Small intestine (tissue), 7 donors: ENCODE measurements at regions not wholly inside any gene's neighbourhood (a gene's known extent, or its start where the extent isn't known, plus 50 kb on each side); places are given as distances from the start of the nearest gene placed in this dataset.
"Not testable (repeated sequence)": the region's sequence is repeated elsewhere in the genome, so short reads cannot be mapped to it uniquely, and the experiment has no call there.

Experiments used
- DNase-seq, 2 donors: peaks; one replicate each; pipeline versions ENCODE4 v3.0.0 to v3.0.0-alpha.2; 2013
- FAIRE-seq: peaks from 2 replicates; lab custom pipeline; 2012; peaks lifted over from hg19 to GRCh38; lab: Jason Lieb, UNC
- H3K27ac ChIP-seq, 3 donors: one replicate each; pipeline ENCODE4 v1.5.1; 2013; ENCODE audit warnings: low read length in 2 of 3, mild to moderate bottlenecking in 2 of 3, control low read depth in 1 of 3, inconsistent platforms in 1 of 3, low read depth in 1 of 3, moderate library complexity in 1 of 3
- H3K27me3 ChIP-seq, 3 donors: one replicate each; pipeline ENCODE4 v1.6.1; 2013; ENCODE audit warnings: low read length in 3 of 3, inconsistent platforms in 1 of 3; ENCODE audit not compliant: control insufficient read depth in 3 of 3, insufficient read depth in 3 of 3
- H3K36me3 ChIP-seq, 3 donors: one replicate each; pipeline ENCODE4 v1.6.1; 2013; ENCODE audit warnings: low read length in 3 of 3, inconsistent platforms in 1 of 3, low read depth in 1 of 3, mild to moderate bottlenecking in 1 of 3, moderate library complexity in 1 of 3; ENCODE audit not compliant: control insufficient read depth in 3 of 3, insufficient read depth in 2 of 3
- H3K4me1 ChIP-seq, 3 donors: one replicate each; pipeline ENCODE4 v1.6.1; 2013; ENCODE audit warnings: low read length in 2 of 3, inconsistent platforms in 1 of 3, low read depth in 1 of 3, mild to moderate bottlenecking in 1 of 3, moderate library complexity in 1 of 3; ENCODE audit not compliant: control insufficient read depth in 3 of 3, insufficient read depth in 2 of 3
- H3K4me3 ChIP-seq, 3 donors: one replicate each; pipeline ENCODE4 v1.5.1; 2013; ENCODE audit warnings: low read length in 3 of 3, control low read depth in 1 of 3, inconsistent platforms in 1 of 3, low read depth in 1 of 3, mild to moderate bottlenecking in 1 of 3, moderate library complexity in 1 of 3
- H3K9me3 ChIP-seq, 2 donors: one replicate each; pipeline ENCODE4 v1.6.1; 2013; ENCODE audit warnings: low read depth in 1 of 2, low read length in 1 of 2; ENCODE audit not compliant: control insufficient read depth in 2 of 2, insufficient read depth in 1 of 2
- WGBS, 3 donors: extraction: QIAGEN DNeasy Blood & Tissue Kit; methylation state at CpG; one replicate each; pipeline ENCODE4 v1.1.7; 2013; 5-methylcytosine and 5-hydroxymethylcytosine counted together
- donor health status: healthy with polysubstance abuse.
- donor health status: control.
- donor health status: control.
- donor health status: Bipolar disorder and iron deficiency.
- donor health status: healthy.

- 92 to 97% (median 93%) methylated on average over 2 to 4 of the region's 4 CpGs for WGBS, 3 donors
- not testable (repeated sequence) for H3K27ac ChIP-seq
These were observed 104.7 kb upstream of the PLGLB2 start for GRCh38 chr2:87643165-87643564.

GRCh38 chr2:87647737-87648498, 100.0 kb upstream of the PLGLB2 start:
- not testable (repeated sequence) for H3K4me3 ChIP-seq, H3K9me3 ChIP-seq, H3K27me3 ChIP-seq, H3K4me1 ChIP-seq, H3K36me3 ChIP-seq, DNase-seq, H3K27ac ChIP-seq, FAIRE-seq
- 47 to 50% (median 48%) methylated on average over 2 to 3 of the region's 5 CpGs for WGBS, 3 donors

More at GRCh38 chr2:87643165-87643564, 104.7 kb upstream of the PLGLB2 start:
- not testable (repeated sequence) for H3K4me3 ChIP-seq, H3K4me1 ChIP-seq, DNase-seq, FAIRE-seq, H3K27me3 ChIP-seq, H3K36me3 ChIP-seq, H3K9me3 ChIP-seq

- H3K4me1 ChIP-seq, H3K4me3 ChIP-seq, H3K36me3 ChIP-seq, H3K9me3 ChIP-seq, H3K27ac ChIP-seq, FAIRE-seq, H3K27me3 ChIP-seq, DNase-seq: not testable (repeated sequence)
- no CpG with 5 or more reads among the region's 3 CpGs for WGBS, 3 donors
These were observed 99.1 kb upstream of the PLGLB2 start for GRCh38 chr2:87648815-87649214.

- not testable (repeated sequence) for H3K9me3 ChIP-seq, H3K4me1 ChIP-seq, H3K36me3 ChIP-seq, FAIRE-seq, DNase-seq, H3K27me3 ChIP-seq, H3K27ac ChIP-seq, H3K4me3 ChIP-seq
- 62 to 91% (median 74%) methylated on average over 3 of the region's 3 CpGs for WGBS, 3 donors
These were observed 98.0 kb upstream of the PLGLB2 start for GRCh38 chr2:87649871-87650270.

- not testable (repeated sequence) for H3K9me3 ChIP-seq, FAIRE-seq, H3K27me3 ChIP-seq, H3K36me3 ChIP-seq, H3K27ac ChIP-seq, DNase-seq, H3K4me1 ChIP-seq, H3K4me3 ChIP-seq
- WGBS, 3 donors = 100% methylated on average over 2 of the region's 2 CpGs; no CpG with 5 or more reads in 1 of the 3 donors
These were observed 97.0 kb upstream of the PLGLB2 start for GRCh38 chr2:87650837-87651236.

DNA sequence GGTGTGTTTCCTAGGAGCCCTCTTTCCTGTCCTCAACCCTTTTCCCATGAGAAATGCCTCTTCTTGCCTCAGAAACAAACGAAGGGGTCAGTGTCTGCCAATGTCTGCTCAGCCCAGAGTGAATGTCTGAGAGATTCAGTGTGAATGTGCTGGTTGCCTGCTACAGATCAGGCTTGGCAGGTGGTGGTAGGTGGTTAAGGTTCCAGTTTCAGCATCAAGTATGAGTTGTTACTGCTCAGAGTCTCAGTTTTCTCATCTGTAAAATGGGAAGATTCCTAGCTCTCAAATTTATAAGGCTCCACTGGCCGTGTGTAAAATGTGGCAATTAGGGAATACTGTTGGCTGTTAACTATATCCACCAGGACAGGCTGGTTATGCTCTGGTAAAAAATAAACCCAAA, 96.3 kb upstream of the PLGLB2 start:
- H3K4me1 ChIP-seq, H3K27me3 ChIP-seq, H3K27ac ChIP-seq, DNase-seq, FAIRE-seq, H3K4me3 ChIP-seq, H3K9me3 ChIP-seq, H3K36me3 ChIP-seq: not testable (repeated sequence)
- 88 to 95% (median 89%) methylated on average over 2 of the region's 2 CpGs for WGBS, 3 donors

- H3K4me3 ChIP-seq, H3K9me3 ChIP-seq, FAIRE-seq, H3K27ac ChIP-seq, H3K36me3 ChIP-seq, H3K4me1 ChIP-seq, H3K27me3 ChIP-seq, DNase-seq: not testable (repeated sequence)
These were observed 94.5 kb upstream of the PLGLB2 start for GRCh38 chr2:87653373-87653772.

GRCh38 chr2:87654136-87654814, 93.6 kb upstream of the PLGLB2 start:
- DNase-seq, FAIRE-seq: not testable (repeated sequence)
- 64 to 89% (median 72%) methylated on average over 5 to 6 of the region's 7 CpGs for WGBS, 3 donors

More at GRCh38 chr2:87654136-87654814, 93.6 kb upstream of the PLGLB2 start:
- H3K4me3 ChIP-seq, H3K27me3 ChIP-seq, H3K9me3 ChIP-seq, H3K4me1 ChIP-seq, H3K36me3 ChIP-seq, H3K27ac ChIP-seq: not testable (repeated sequence)
